Neutrophil (primary cell): ENCODE measurements at regions not wholly inside any gene's neighbourhood (a gene's known extent, or its start where the extent isn't known, plus 50 kb on each side); places are given as distances from the start of the nearest gene placed in this dataset.
"Not testable (repeated sequence)": the region's sequence is repeated elsewhere in the genome, so short reads cannot be mapped to it uniquely, and the experiment has no call there.

Experiments
- H3K27ac ChIP-seq: fragments of 200-600 bp; sonication (generic); 2 replicates; pipeline ENCODE4 v1.5.1; 2016; ENCODE audit warnings: mild to moderate bottlenecking, moderate library complexity
- H3K27me3 ChIP-seq: fragments of 200-600 bp; sonication (generic); 2 replicates; pipeline ENCODE4 v1.6.0; 2016; ENCODE audit warnings: mild to moderate bottlenecking
- H3K36me3 ChIP-seq: fragments of 200-600 bp; sonication (generic); 2 replicates; pipeline ENCODE4 v1.5.1; 2017
- H3K4me1 ChIP-seq, 2 experiments: fragments of 200-600 bp in 1 of 2; sonication (generic) in 1 of 2; 1 replicate in 1 of 2; 2 replicates in 1 of 2; pipeline versions ENCODE4 v1.5.1 to v1.6.1; 2013 to 2016; ENCODE audit warnings: low read depth in 1 of 2, low read length in 1 of 2, mild to moderate bottlenecking in 1 of 2, moderate library complexity in 1 of 2; ENCODE audit not compliant: control insufficient read depth in 1 of 2, insufficient read depth in 1 of 2
- H3K4me3 ChIP-seq, 2 experiments: fragments of 200-600 bp in 1 of 2; sonication (generic) in 1 of 2; 1 replicate in 1 of 2; 2 replicates in 1 of 2; pipeline ENCODE4 v1.5.1; 2013 to 2016; ENCODE audit warnings: low read depth in 1 of 2, low read length in 1 of 2, mild to moderate bottlenecking in 1 of 2, moderate library complexity in 1 of 2
- H3K9me3 ChIP-seq: fragments of 200-600 bp; sonication (generic); 2 replicates; pipeline ENCODE4 v1.5.1; 2016
- CTCF ChIP-seq: fragments of 200-600 bp; sonication (generic); IDR thresholded peaks from 2 replicates; pipeline ENCODE4 v1.5.1; 2016; ENCODE audit warnings: antibody characterized with exemption

GRCh38 chr6:97775012-97775411 is 492.0 kb upstream of the MMS22L start:
- H3K36me3 ChIP-seq, result no peaks in the 10 kb centered on the region
- no peak overlapping the region for H3K27ac ChIP-seq
- no peak overlapping the region for H3K4me3 ChIP-seq
- H3K9me3 ChIP-seq, result no peaks in the 10 kb centered on the region
- no peaks in the 10 kb centered on the region for H3K4me1 ChIP-seq
- no peak for TF ChIP-seq CTCF
- H3K27me3 ChIP-seq, result no peaks in the 10 kb centered on the region

- TF ChIP-seq CTCF, result no peak
- Histone ChIP-seq H3K27ac (no peak overlapping the region), H3K4me1 (no peaks in the 10 kb centered on the region), H3K4me3 (no peak overlapping the region), H3K27me3 (no peaks in the 10 kb centered on the region), H3K9me3 (no peaks in the 10 kb centered on the region), H3K36me3 (no peaks in the 10 kb centered on the region)
Observed at GRCh38 chr6:97778290-97779038, 495.4 kb upstream of the MMS22L start.

- H3K4me1 ChIP-seq, H3K4me3 ChIP-seq, H3K27me3 ChIP-seq, H3K27ac ChIP-seq, H3K36me3 ChIP-seq, H3K9me3 ChIP-seq: not testable (repeated sequence)
Observed at GRCh38 chr6:97779039-97779766, 496.2 kb upstream of the MMS22L start.

GRCh38 chr6:97790926-97791590 is 508.0 kb upstream of the MMS22L start:
- Histone ChIP-seq H3K9me3 (no peaks in the 10 kb centered on the region), H3K4me1 (no peaks in the 10 kb centered on the region), H3K27ac (no peak overlapping the region), H3K4me3 (no peak overlapping the region), H3K36me3 (no peaks in the 10 kb centered on the region), H3K27me3 (no peaks in the 10 kb centered on the region)
- TF ChIP-seq CTCF, result no peak

GRCh38 chr6:97805596-97805995 is 522.6 kb upstream of the MMS22L start:
- no peaks in the 10 kb centered on the region for H3K27me3 ChIP-seq
- no peak overlapping the region for H3K4me3 ChIP-seq
- H3K9me3 ChIP-seq, result no peaks in the 10 kb centered on the region
- H3K27ac ChIP-seq, result no peak overlapping the region
- no peak for TF ChIP-seq CTCF
- H3K4me1 ChIP-seq, result no peaks in the 10 kb centered on the region
- H3K36me3 ChIP-seq, result no peaks in the 10 kb centered on the region

- no peaks in the 10 kb centered on the region for H3K36me3 ChIP-seq
- no peaks in the 10 kb centered on the region for H3K27me3 ChIP-seq
- TF ChIP-seq CTCF, result no peak
- H3K4me3 ChIP-seq, result no peak overlapping the region
- no peaks in the 10 kb centered on the region for H3K4me1 ChIP-seq
- no peak overlapping the region for H3K27ac ChIP-seq
- no peaks in the 10 kb centered on the region for H3K9me3 ChIP-seq
Observed at GRCh38 chr6:97812940-97813339, 529.9 kb upstream of the MMS22L start.
